Peyer's patch (tissue), 4 donors: ENCODE measurements at regions not wholly inside any gene's neighbourhood (a gene's known extent, or its start where the extent isn't known, plus 50 kb on each side); places are given as distances from the start of the nearest gene placed in this dataset.

Source experiments
- DNase-seq, 3 donors: peaks; one replicate each; pipeline ENCODE4 v3.0.0-alpha.2; 2017 to 2019
- H3K27ac ChIP-seq, 4 donors: fragments of 200-600 bp; sonication (generic); one replicate each; pipeline ENCODE4 v1.5.1; 2016 to 2019
- H3K27me3 ChIP-seq, 2 donors: fragments of 200-600 bp; sonication (generic); one replicate each; pipeline ENCODE4 v1.5.1; 2019
- H3K36me3 ChIP-seq, 3 donors: fragments of 200-600 bp; sonication (generic); one replicate each; pipeline ENCODE4 v1.5.1; 2016 to 2019
- H3K4me1 ChIP-seq, 4 donors: fragments of 200-600 bp; sonication (generic); one replicate each; pipeline ENCODE4 v1.5.1; 2016 to 2019
- H3K4me3 ChIP-seq, 4 donors: fragments of 200-600 bp; sonication (generic); 1 replicate in 3 of 4; 2 replicates in 1 of 4; pipeline ENCODE4 v1.5.1; 2016 to 2019; ENCODE audit warnings: mild to moderate bottlenecking in 1 of 4
- H3K9me3 ChIP-seq, 4 donors: fragments of 200-600 bp; sonication (generic); one replicate each; pipeline ENCODE4 v1.5.1; 2016 to 2019; ENCODE audit warnings: mild to moderate bottlenecking in 1 of 4
- POLR2A ChIP-seq, 2 donors: fragments of 450-650 bp; IDR thresholded peaks; one replicate each; pipeline ENCODE4 v1.5.1; 2017; ENCODE audit warnings: antibody characterized with exemption in 2 of 2, mild to moderate bottlenecking in 2 of 2, moderate library complexity in 2 of 2
- TF ChIP-seq, protein P1 (sequence below), 6 experiments: fragments of 450-650 bp in 4 of 6; fragments of 200-600 bp in 2 of 6; sonication (generic) in 1 of 6; IDR thresholded peaks; one replicate each; pipeline ENCODE4 v1.5.1; 2017 to 2019; ENCODE audit warnings: antibody characterized with exemption in 6 of 6, mild to moderate bottlenecking in 3 of 6, moderate library complexity in 1 of 6

DNA sequence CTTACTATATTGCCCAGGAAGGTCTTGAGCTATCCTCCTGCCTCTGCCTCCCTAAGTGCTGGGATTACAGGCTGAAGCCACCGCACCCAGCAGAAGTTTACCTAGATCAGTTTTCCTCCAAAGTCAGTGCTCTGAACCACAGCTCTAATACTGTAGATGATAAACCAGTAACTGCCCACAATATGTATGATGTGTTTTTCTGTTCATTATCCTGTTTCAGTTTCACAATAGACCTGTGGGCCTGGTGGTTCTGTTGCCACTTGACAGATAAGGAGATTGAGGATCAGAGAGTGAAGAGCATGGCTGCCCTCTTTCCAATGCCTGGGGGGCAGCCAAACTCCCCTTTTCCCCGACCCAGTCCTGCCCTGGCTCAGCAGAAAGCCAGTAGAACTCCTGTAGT lies 87.0 kb downstream of the EFNB1 start:
- TF ChIP-seq, protein P1, sequence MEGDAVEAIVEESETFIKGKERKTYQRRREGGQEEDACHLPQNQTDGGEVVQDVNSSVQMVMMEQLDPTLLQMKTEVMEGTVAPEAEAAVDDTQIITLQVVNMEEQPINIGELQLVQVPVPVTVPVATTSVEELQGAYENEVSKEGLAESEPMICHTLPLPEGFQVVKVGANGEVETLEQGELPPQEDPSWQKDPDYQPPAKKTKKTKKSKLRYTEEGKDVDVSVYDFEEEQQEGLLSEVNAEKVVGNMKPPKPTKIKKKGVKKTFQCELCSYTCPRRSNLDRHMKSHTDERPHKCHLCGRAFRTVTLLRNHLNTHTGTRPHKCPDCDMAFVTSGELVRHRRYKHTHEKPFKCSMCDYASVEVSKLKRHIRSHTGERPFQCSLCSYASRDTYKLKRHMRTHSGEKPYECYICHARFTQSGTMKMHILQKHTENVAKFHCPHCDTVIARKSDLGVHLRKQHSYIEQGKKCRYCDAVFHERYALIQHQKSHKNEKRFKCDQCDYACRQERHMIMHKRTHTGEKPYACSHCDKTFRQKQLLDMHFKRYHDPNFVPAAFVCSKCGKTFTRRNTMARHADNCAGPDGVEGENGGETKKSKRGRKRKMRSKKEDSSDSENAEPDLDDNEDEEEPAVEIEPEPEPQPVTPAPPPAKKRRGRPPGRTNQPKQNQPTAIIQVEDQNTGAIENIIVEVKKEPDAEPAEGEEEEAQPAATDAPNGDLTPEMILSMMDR (IDR thresholded peaks at IDR 0.05) = no peak
- TF ChIP-seq POLR2A (IDR thresholded peaks at IDR 0.05) = no peak

DNA sequence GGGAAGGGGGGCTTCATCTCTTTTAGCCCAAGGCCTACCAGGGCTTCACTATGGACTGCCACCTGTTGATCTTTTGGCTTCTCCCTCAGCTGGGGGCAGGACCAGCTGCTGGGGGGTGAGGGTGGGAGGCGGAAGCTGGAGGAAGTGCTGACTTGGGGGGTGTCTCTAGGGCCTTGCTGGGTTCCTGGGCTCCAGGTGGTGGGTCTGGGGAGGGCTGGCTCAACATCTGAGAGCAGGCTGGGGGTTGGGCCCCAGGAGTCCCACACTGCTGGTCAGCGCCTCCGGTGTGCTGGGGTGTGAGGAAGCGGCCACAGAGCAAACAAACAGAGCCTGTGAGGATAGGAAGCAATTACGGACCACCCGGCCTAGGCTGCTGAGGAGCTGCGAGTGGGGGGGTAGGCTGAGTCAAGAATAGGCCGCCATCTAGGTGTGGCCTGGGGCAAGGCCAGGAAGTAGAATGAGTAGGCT lies 85.7 kb downstream of the EFNB1 start:
- no peaks in the 10 kb centered on the region for H3K4me1 ChIP-seq
- H3K9me3 ChIP-seq = no peaks in the 10 kb centered on the region
- TF ChIP-seq, protein P1 (IDR thresholded peaks at IDR 0.05) = no peak
- no peak for TF ChIP-seq POLR2A (IDR thresholded peaks at IDR 0.05)
- no peaks in the 10 kb centered on the region for H3K36me3 ChIP-seq
- H3K27ac ChIP-seq = no peak overlapping the region
- H3K27me3 ChIP-seq = no peaks in the 10 kb centered on the region
- H3K4me3 ChIP-seq = no peak overlapping the region
- no peak for DNase-seq

More for the DNA sequence above, 87.0 kb downstream of the EFNB1 start:
- DNase-seq = no peak
- Histone ChIP-seq H3K4me3 (no peak overlapping the region), H3K4me1 (no peaks in the 10 kb centered on the region), H3K9me3 (no peaks in the 10 kb centered on the region), H3K27ac (no peak overlapping the region), H3K27me3 (no peaks in the 10 kb centered on the region), H3K36me3 (no peaks in the 10 kb centered on the region)

DNA sequence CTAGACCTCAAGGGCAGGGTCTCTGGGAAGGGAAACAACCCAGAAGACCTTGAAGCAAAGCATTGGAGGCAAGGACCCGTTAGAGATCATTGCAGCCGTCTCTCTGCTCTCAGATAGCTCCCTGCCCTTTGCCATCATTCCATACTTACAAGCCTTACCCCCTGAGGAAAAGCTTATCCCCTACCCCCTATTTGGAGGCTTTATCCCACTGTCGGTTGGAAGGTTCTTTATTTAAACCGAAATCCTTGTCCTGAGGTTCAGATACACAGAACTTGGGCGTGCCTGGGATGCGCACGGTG lies 84.4 kb downstream of the EFNB1 start:
- no peak overlapping the region for H3K27ac ChIP-seq
- no peaks in the 10 kb centered on the region for H3K4me1 ChIP-seq
- no peak for DNase-seq
- no peak for TF ChIP-seq POLR2A (IDR thresholded peaks at IDR 0.05)
- TF ChIP-seq, protein P1 (IDR thresholded peaks at IDR 0.05) = no peak
- H3K9me3 ChIP-seq = no peaks in the 10 kb centered on the region
- H3K27me3 ChIP-seq = no peaks in the 10 kb centered on the region
- H3K4me3 ChIP-seq = no peak overlapping the region
- no peaks in the 10 kb centered on the region for H3K36me3 ChIP-seq

DNA sequence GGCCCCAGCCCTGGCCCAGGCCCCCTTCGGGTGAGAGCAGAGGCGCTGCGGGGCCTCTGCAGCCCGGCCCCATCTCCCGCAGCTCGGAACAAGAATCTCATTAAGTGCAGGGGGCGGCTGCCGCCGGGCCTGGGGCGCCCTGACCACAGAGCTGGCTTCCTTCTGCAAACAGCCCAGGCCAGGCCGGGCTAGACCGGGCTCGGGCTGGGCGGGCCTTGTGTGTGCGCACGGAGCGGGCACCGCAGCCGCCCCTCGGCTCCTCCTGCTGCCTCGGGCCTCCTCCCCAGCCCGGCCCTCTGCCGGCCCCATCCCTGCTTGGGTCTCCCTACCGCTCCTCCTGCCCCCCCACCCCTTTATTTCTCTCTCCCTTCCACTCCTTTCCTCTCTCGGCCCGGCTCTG lies 83.3 kb downstream of the EFNB1 start:
- no peak for DNase-seq
- Histone ChIP-seq H3K27ac (peak overlapping the region in 1 of 4 donors; percentile 17), H3K4me1 (no peaks in the 10 kb centered on the region), H3K9me3 (no peaks in the 10 kb centered on the region), H3K4me3 (no peak overlapping the region), H3K36me3 (no peaks in the 10 kb centered on the region), H3K27me3 (no peaks in the 10 kb centered on the region)
- TF ChIP-seq, protein P1 (IDR thresholded peaks at IDR 0.05) = no peak
- no peak for TF ChIP-seq POLR2A (IDR thresholded peaks at IDR 0.05)

DNA sequence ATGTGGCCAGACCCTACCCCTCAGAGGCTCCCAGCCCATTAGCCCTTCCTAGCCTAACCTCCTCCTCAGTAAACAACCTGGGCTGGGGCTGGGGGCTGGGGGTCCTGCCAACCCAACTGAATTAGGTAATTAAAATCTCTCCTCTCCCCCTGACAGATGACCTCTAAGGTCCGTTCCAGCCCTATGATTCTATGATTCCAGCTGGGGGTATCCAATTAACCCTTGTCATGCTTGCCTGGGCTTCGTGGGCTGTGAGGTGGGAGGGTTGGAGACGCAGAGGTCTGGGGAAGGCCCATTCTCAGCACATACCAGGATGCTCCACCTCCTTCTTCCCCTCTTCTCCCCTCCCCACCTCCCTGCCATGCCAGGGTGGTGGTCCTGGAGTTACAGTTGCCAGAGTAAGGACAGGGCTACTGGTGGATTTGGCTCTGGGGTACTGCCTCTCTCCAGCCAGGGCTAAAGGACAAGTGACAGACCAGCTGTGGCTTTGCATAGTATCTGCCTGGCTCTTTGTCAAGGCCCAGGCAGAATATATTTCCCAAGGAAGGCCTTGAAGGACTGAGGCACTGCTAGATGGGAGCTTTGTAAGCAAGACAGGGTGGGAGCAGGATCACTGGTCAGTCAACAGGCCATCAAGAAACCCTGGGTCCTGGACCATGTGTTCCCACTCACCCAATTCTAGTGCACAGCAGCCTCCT lies 82.1 kb downstream of the EFNB1 start:
- DNase-seq = no peak
- Histone ChIP-seq H3K9me3 (no peaks in the 10 kb centered on the region), H3K4me1 (no peaks in the 10 kb centered on the region), H3K27ac (no peak overlapping the region), H3K27me3 (no peaks in the 10 kb centered on the region), H3K4me3 (no peak overlapping the region), H3K36me3 (no peaks in the 10 kb centered on the region)
- TF ChIP-seq POLR2A (IDR thresholded peaks at IDR 0.05) = no peak
- TF ChIP-seq, protein P1 (IDR thresholded peaks at IDR 0.05) = no peak

DNA sequence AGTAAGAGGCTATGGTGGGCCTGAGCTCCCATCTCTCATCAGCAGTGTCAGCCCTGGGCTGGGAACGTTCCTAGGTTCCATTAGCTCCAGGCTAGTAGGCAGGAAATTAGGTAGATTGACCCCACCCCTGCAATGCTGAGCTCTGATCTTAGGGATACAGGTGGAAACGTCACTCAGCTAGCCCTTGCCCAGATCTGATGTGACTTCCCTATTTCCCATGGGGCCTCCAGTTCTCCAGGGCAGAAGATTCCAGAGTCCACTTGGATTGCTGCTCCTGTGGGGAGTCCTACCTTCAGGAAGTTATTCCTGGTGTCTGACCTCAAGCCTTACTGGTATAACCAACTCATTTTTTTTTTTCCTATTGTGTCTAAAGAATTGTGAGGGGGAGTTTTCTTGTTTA lies 81.1 kb downstream of the EFNB1 start:
- H3K9me3 ChIP-seq = no peaks in the 10 kb centered on the region
- no peaks in the 10 kb centered on the region for H3K4me1 ChIP-seq
- DNase-seq = peak in 1 of 3 donors; percentile 51
- H3K4me3 ChIP-seq = no peak overlapping the region
- H3K27me3 ChIP-seq = no peaks in the 10 kb centered on the region
- H3K36me3 ChIP-seq = no peaks in the 10 kb centered on the region
- H3K27ac ChIP-seq = no peak overlapping the region
- TF ChIP-seq, protein P1 (IDR thresholded peaks at IDR 0.05) = no peak
- TF ChIP-seq POLR2A (IDR thresholded peaks at IDR 0.05) = no peak
